SK-N-MC (cell line): ENCODE measurements at regions not wholly inside any gene's neighbourhood (a gene's known extent, or its start where the extent isn't known, plus 50 kb on each side); places are given as distances from the start of the nearest gene placed in this dataset.

Experiments used
- EZH2 ChIP-seq: fragments of 200-600 bp; sonication (generic); IDR thresholded peaks from one replicate; pipeline ENCODE4 v1.6.1; 2017; ENCODE audit warnings: antibody characterized with exemption
- POLR2AphosphoS5 ChIP-seq: IDR thresholded peaks from 2 replicates; pipeline ENCODE4 v1.6.1; 2012; ENCODE audit warnings: mild to moderate bottlenecking, low read depth, low read length, borderline replicate concordance

- no peak for TF ChIP-seq POLR2AphosphoS5
- no peak for TF ChIP-seq EZH2
These were observed 640.6 kb upstream of the NRP1 start for GRCh38 chr10:33974976-33975478.
